AG10803 (cell line): ENCODE measurements at regions not wholly inside any gene's neighbourhood (a gene's known extent, or its start where the extent isn't known, plus 50 kb on each side); places are given as distances from the start of the nearest gene placed in this dataset.
A peak's percentile ranks its signal among the peaks of the same experiment; 100 is the strongest.

Source experiments
- DNase-seq: peaks from one replicate; pipeline ENCODE4 v3.0.0; 2010; ENCODE audit warnings: low read depth
- H3K4me3 ChIP-seq: 2 replicates; pipeline ENCODE4 v1.5.1; 2011; ENCODE audit warnings: mild to moderate bottlenecking, low read length, control low read depth
- CTCF ChIP-seq: conservative IDR thresholded peaks from 2 replicates; pipeline ENCODE4 v1.5.1; 2011; ENCODE audit warnings: mild to moderate bottlenecking, low read length, control low read depth, inconsistent platforms

DNA sequence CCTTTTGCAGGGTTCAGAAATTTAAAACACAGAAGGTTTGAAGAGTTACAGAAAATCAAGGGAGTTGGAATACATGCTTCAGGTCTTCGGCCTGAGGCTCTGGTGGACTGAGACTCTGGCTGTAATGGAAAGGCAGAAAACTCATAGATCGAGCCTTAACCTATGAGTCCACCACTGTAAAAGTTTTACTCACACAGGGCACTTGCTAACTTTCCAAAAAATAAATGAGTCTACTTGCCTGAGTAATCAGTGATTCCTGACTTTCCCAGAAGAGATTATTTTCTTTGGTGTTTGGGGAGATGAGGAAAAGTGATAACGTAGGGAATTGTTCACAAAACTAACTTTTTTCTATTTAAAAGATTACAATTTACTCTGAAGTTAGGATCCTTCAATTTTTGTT lies 108.0 kb downstream of the MBL2 start:
- no peak for DNase-seq
- no peak for TF ChIP-seq CTCF
- H3K4me3 ChIP-seq, result no peak overlapping the region

DNA sequence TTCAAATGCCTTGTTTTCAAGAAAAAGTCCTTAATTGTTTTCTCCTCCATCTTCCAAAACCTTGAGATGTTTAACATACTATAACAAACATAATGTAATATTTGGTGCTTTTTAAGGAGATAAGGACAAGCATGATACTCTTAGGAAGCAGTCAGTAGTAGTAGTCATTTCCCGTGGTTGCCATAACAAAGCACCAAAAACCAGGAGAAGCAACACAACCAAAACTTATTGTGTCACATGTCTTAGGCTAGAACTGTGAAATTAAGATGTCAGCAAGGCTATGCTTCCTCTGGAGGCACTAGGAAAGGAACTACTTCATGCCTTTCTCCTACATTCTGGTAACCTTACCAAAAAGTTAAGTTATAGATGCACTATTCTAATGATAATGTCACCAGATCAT lies 106.8 kb downstream of the MBL2 start:
- TF ChIP-seq CTCF, result no peak
- no peak overlapping the region for H3K4me3 ChIP-seq
- no peak for DNase-seq

GRCh38 chr10:52666931-52667330 lies 105.7 kb downstream of the MBL2 start:
- DNase-seq, result no peak
- no peak for TF ChIP-seq CTCF

DNA sequence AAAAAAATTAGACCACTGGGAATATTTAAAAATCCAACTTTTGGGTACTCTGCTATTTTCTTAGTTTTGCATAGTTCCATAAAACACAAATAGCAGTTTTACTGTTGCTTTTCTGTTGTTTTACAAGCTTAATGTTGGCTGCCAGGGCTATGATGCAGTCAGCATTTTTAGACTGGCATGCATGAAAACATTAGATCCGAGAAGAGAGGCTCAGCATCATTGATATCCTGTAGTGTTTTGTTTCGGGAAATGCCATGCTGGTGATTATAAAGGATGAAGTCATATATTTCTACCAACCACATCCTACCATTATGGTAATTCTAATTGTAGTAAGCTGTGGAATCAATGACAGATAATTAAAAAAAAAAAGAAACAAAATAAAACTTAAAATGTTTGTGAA lies 104.6 kb downstream of the MBL2 start:
- no peak overlapping the region for H3K4me3 ChIP-seq
- TF ChIP-seq CTCF, result no peak
- peak; percentile 38 for DNase-seq

More at GRCh38 chr10:52666931-52667330, 105.7 kb downstream of the MBL2 start:
- no peak overlapping the region for H3K4me3 ChIP-seq

DNA sequence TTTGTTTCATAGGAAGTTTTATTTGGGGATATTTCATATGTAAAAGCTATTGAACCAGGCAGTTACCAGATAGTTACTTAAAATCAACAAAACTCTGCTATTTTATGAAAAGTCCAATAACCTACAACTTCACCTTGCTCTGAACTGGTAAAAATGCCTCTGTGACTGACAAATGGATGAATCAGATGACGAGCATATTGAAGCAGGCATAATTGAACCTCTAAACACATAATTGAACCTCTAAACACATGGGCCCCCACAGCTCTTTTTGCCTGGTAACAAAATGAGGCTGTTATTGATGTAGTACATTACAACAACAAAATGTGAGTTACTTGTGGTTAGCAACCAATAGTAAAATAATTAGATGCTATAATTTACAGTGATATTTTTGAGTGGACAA lies 99.7 kb downstream of the MBL2 start:
- H3K4me3 ChIP-seq, result no peak overlapping the region
- DNase-seq, result no peak
- no peak for TF ChIP-seq CTCF

GRCh38 chr10:52673468-52673867 lies 99.1 kb downstream of the MBL2 start:
- TF ChIP-seq CTCF, result no peak
- no peak for DNase-seq
- H3K4me3 ChIP-seq, result no peak overlapping the region

- no peak for TF ChIP-seq CTCF
- no peak for DNase-seq
- H3K4me3 ChIP-seq, result no peak overlapping the region
These were observed 98.1 kb downstream of the MBL2 start for GRCh38 chr10:52674474-52674873.
